HT-29 (cell line): ENCODE measurements at regions not wholly inside any gene's neighbourhood (a gene's known extent, or its start where the extent isn't known, plus 50 kb on each side); places are given as distances from the start of the nearest gene placed in this dataset.

Experiments used
- DNase-seq: peaks from one replicate; pipeline ENCODE4 v3.0.0-alpha.2; 2015; ENCODE audit warnings: low spot score

DNA sequence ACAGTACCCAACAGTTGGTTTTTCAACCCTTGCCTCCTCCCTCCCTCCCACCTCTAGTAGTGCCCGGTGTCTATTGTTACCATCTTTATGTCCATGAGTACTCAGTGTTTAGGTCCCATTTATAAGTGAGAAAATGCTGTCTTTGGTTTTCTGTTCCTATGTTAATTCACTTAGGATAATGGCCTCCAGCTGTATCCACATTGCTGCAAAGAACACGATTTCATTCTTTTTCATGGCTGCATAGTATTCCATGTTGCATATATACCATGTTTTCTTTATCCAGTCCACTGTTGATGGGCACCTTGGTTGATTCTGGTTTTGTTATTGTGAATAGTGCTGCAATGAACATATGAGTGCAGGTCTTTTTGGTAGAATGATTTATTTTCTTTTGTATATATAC is 631.3 kb downstream of the MED13L start:
- no peak for DNase-seq

DNA sequence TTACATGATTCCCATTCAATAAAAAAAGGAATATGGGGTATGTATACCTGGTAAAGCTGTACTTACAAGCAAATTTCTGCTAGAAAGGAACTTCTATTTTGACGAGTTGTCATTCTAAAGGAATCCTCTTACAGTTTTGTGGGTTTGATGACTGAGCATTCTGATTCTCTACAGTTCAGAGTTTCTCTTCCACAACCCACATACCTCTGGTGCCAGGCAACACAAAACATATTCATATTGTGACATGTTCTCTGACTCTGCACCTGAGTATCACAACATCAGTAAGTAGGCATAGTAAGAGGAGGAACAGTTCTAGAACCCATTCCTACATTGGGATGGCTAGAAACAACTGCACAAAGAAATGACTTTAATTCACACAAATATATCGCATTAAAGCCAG is 636.6 kb downstream of the MED13L start:
- DNase-seq: no peak

DNA sequence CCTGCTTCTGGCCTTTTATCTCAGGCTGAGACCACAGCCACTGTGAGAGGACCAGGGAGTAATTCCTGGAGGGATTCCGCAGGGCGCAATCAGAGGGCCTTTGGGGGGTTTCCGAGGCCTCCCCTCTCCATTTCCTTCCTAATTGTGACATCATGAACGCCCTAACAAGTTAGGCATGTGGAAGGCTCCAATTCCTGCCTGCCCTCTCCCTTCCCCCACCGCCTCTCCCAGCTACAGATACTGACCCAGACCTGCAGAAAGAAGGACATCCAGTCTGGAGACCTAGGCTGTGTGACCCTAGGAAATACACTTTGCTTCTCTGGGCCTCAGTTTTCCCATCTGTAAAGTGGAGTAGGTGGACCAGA is 637.9 kb downstream of the MED13L start:
- DNase-seq: no peak

DNA sequence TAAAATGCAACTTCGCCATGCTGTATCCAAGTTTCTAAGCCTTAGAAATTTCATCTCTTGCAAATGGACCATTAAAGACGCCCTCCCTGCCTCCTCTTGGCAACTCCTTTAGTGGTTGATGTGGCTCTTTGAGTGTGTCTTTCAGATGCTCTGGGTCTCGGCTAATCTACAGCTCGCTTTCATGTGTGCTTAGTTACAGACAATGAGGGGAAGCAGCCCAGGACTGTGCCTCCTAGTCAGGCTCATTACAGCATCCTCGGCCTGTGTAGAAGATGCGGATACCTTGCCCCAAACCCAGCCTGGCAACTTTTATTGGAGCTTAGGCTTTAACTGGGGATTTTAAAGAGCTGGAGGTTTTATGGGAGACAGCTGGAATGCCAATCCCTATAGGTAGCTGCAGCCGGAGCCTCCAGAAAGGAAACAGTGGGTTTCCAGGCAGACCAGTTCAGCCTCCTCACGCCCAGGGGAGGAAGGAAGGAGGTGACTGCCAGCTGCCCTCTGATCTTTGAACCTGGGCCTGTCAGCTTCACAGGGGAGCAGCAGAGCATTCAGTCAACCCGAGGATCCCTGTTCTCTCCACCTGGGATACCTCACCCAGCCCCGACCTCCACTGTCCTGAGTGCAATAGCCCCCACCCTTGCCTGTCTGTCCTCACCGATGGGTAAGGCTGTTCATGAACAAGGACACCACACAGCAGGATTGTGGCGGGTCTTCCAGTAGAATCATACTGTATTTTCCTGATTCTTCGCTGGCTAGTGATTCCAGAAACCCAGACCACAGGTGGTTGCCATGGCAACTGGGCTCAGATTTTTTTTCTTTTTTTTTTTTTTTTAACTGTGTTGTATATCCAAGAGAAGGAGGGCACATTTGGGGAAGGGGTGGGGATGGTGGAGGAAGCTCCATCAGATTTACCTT is 638.5 kb downstream of the MED13L start:
- DNase-seq: peak; percentile 35

DNA sequence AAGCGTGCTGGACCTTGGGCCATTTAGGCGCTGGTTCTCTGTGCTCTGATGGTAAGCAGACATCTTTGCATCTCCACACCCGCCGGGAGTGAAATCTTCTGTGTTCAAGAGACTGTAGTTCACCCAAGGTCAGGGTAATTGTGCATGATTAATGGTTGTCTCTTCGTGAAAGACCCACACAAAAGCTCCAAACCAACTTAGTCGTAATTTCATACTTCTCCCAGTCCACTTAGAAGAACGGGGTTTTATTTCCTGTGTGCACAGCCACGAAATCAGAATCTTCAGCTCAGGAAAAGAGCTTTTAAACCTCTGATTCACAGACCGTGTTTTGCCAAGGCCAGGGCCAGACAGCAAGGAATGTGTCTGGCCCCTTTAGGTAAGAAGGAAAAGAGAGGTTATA is 640.9 kb downstream of the MED13L start:
- no peak for DNase-seq

DNA sequence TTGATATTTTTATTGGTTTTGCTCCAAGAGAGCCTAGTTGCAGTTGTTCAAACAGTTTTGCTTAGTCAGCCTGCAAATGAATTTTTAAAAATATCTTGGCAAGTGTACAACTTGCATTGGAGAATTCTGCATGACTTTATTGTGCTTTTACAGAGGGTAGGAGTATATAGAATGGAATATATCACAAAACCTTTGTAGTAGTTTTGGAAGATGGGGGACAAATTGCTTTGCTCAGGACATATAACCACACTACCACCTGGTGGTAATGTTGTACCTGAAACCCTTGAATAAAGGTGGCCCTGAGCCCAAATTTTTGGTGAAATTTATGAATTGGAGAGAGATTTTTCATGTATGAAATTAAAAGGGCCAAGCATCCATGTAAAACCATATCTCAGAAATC is 645.2 kb downstream of the MED13L start:
- peak; percentile 52 for DNase-seq

DNA sequence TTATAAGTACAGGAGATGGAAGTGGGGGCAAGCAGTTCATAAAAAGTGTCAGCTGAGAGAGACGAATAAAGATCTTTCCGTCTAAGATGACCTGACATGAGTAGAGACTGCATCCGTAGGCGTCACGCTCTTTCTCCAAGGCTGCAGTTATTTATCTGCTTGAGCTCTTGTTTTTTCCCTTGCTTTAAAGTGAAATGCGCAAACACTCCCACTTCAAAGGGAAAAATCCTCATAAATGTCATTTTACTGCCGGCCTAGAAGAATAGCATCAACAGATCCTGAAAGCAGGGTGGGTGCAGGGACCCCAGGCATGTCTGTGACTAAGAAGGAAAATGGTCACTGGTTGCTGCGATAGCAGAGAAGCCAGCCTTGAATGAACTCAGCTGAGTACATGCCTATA is 647.4 kb downstream of the MED13L start:
- DNase-seq: no peak

DNA sequence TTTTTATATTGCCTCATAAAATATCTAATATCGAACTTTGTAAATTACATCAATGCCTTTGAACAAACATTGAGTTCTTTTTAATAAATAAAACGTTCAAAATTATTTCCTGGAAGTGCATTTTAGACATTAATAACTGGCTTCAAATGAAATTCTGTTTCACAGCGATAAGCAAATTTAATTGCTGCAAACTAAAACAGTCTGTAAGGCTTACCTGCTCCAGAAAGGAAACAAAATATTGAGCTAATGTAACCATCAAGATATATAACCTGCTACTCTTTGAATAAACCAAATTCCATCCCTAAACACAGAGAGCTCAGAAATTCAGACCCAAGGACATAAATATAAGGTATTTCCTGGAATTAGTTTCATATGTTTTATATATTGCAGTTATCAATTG is 651.3 kb downstream of the MED13L start:
- no peak for DNase-seq

DNA sequence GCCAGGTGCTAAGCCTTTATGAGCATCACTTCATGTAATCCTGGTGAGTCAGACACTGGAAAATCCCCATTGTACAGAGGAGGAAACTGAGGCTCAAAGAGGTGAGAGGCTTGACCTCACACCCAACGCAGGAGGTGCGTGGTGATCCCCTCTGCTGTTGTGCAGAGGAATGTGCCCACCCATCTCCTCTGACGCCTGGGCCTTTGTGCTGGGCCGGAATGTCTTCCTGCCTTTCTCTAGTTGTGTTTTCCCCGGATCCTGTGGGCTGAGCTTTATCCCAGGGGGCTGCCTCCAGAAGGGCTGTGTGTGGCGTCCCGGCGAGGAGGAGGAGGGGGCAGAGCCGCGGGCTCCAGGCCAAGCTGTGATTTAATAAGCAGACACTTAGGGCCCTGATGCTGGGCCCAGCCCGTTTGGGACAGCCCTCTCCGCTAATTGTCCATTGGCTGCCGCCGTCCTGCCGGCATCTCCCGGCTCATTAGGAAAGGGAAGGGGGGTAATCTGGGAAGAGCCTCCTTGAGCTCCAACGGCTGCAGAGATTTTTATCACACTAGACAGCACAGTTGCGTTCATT is 653.6 kb downstream of the MED13L start:
- no peak for DNase-seq

DNA sequence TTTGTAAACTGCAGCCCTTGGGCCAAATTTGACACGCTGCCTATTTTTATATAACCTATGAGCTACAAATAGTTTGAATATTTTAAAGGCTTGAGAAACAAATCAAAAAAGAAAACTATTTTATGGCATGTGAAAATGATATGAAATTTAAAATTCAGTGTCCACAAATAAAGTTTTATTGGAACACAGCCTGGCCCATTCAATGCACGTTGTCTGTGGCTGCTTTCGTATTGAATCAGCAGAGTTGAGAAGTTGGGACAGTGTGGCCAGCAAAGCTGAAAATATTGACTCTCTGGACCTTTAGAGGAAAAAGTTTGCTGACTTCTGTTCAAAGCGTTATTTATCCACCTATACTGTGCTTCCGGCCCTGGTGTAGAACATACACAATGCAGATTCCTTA is 654.2 kb downstream of the MED13L start:
- DNase-seq: no peak

DNA sequence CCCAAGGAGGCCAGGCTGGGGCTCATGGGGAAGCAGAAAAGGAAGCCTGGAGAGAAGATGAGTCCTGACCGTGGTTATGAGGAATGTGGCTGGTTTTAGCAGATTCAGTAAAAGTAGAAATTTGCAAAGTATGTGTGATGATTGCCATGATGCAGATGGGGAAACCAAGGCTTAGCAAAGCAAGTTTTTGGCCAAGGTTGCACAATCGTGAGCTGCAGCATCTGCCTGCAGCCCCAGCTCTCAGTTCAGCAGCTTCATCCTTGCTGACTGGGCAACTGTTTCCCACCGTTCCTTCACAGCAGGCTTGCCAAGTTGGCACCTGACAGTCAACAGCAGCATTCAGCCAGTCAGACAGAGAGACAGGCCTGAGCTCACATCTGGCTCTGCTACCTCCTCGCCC is 656.7 kb downstream of the MED13L start:
- DNase-seq: no peak

DNA sequence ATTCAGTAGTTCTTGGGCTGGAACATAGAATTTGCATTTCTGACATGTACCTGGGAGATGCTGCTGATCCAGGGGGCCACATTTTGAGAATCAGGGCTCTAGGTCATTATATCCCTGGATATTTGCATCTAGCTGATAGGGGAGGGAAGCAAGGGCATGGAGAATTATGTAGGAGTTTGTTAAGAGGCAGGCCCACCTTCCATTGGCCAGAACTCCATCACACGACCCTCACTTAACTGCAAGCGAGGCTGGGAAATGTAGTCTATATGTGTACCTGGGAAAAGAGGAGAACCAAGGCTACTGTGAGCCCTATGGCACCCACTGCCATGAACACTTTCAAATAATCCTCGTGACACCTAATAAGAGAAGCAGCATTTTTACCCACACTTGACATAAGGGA is 657.6 kb downstream of the MED13L start:
- no peak for DNase-seq

DNA sequence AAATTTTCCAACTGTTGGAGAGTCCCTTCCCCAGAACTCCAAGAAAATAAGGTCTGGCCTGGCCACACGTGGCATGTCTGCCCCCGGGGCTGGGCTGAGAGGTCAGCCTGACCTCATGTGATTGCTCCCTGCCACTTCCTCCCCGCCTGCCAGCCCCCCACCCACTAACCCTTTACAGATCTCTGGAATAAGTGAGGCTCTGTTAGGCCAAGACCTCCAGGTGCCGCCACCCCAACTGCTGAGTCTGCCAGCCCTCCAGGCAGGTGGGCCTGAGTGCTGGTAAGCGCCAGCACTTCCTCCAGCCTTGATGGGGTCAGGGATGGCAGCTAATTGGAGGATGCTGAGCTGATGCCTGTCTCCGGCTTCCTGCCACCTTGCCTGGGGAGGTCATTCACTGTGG is 658.4 kb downstream of the MED13L start:
- DNase-seq: no peak

DNA sequence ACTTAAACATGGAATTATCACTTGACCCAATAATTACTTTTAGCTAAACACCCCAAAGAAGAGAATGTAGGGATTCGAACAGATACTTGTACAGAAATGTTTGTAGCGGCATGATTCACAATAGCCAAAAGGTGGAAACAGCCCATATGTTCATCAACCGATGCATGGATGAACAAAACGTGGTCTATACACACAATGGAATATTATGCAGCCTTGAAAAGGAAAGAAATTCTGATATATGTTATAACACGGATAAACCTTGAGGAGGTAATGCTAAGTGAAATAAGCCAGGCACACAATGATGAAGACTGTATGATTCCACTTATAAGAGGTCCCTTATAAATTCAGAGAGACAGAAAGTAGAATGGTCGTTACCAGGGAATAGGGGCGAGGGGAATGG is 659.4 kb downstream of the MED13L start:
- no peak for DNase-seq

DNA sequence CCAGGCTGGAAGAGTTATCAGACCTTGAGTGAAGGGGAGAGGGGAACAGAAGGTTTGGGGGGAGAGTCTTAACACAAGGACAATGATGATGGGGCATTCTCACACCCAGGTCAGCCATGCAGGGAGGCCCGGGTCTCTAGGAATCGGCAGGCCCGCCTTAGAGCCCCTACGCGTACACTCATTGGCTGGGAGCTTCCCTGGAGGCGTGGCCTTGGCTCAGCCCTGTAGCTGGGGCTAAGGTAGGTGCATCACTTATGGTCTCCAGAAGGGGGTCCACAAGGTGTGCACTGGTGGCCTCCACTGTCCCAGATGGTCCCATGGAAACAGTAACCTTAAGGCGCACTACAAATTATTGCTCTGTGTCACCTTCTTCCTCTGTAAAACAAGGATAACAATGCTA is 660.1 kb downstream of the MED13L start:
- DNase-seq: no peak

DNA sequence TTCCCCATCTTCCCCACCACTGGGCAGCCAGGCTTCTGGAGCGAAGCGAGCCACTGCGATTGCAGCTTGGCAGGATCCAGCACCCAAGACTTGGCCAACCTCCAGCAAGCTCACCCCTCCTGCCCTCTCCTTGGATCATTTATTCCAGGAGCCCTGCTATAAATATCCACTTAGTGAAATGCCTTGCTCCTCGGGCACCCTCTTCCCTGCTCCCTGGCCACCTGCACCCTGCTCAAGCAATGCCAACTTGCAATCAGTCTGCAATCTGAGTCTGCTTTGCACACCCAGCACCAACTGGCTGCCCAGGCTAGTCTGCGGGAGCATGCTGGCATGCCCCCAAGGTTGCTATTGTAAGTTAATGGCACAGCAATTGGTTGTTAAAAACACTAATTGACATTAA is 666.0 kb downstream of the MED13L start:
- no peak for DNase-seq

DNA sequence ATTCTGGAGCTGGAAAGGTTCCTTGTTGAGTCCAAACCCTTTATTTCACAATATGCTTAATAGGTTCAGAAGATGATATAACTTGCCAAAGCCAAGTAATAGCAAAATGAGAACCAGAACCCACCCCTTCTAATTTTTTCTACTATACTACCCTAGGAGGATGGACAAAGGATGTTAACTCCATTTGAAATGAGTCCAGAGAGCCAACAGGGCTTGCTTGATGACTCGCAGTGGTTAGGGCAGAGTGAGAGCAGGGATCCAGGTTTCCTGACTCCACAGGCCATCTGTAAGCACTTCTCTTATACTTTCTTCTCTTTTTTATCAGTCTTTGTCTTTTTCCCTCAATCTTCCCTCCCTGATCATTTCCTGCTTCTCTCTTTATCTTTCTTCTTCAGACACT is 668.1 kb downstream of the MED13L start:
- no peak for DNase-seq

DNA sequence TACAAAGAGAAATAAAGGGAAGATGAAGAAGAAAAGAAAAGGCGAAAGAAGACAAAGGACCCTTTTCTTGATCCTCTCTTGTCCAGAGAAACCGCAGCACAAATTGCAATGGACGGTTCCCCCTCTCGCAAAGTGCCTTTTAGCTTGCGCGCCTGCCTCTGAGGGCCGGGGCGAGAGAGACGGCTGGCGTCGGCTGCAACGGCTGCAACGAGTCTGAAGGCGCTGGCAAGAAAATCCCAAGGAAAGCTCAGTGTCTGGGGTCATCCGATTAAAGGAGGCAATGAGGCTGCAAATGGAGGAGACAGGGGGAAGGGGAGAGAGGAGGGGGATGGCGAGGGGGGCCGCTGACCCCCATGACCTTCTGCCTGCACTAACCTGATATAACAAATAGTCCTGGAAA is 671.5 kb downstream of the MED13L start:
- no peak for DNase-seq

DNA sequence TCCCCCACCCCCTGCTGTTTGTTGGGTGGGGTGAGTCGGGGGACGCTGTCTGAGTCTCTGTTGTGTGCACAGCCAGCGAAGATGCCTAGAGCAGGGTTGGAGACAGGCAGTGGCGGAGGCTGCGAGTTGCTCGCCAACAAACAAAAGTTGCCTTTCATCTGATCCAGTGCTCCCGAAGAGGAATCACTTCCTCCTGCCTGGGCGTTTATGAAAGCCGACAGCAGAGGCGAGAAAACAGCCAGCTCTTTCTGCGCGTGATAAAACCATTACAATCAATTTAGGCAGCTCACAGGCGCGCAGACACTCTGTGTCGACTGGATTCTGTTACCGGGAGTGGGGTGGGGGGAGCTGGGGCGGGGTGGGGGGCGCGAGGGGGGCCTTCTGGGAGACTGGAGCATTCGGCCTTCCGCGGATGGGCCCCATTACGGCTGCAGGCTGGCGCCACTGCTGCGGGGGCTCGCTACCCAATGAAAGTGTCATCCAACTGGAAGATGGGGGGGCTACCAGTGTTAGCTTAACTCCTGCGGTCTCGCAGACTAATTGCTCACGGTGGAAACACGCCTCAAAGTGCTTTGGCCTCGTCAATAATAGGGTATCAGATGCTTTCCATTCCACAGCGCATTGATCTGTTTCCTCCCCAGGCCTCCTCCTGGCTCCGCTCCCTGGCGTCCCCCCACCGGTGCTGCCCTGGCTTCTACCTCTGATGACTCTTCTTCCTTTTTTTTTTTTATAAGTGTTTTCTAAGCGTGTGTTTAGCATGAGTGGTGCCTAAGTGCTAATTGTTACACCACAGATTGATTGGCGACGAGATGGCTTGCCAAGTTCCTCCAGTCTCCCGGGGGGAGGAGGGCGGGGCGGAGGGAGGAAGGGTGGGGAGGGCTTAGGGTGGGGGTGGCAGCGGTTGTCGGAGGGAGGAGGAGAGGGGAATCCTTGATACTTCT is 678.4 kb downstream of the MED13L start:
- DNase-seq: peak; percentile 25

DNA sequence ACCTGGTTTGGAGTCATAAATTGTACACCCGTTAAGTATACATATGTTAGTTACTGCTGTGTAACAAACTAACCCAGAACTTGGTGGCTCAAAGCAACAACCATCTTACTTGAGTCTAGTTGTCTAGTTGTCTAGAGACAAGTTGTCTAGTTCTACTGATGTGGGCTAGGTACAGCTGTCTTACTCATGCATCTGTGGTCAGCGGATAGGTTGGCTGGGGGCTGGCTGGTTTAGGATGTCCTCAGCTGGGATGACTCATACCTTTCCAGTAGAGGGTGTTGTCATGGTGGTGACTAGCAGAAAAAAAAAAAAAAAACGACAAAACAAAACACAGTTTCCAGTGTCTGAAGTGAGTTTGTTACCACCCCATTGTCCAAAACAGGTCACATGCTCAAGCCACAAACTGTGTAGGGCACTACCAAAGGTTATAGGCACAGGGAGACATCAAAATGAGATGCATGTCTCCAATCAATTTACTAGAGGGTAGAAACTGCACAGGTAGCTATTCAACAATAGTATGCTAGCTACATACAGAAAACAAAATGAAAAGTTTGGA is 680.3 kb downstream of the MED13L start:
- no peak for DNase-seq

DNA sequence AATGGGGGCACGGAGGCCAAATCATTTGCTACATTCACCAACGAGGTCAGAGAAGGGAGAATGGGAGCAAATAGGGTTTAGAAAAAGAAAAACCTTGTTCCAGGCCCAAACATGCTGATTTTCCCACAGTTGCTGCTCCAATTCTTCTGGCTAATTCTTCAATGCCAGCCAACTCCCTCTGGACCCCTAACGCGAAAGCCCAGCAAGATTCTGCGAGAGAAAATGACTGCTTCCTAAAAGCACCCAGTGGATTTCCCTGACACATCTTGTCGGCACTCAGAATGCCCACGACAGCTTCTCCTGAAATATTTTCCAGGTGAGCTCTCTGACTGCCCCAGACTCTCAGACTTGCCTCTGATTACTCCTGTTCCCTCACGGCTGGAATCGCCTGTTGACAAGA is 689.4 kb downstream of the MED13L start:
- no peak for DNase-seq

DNA sequence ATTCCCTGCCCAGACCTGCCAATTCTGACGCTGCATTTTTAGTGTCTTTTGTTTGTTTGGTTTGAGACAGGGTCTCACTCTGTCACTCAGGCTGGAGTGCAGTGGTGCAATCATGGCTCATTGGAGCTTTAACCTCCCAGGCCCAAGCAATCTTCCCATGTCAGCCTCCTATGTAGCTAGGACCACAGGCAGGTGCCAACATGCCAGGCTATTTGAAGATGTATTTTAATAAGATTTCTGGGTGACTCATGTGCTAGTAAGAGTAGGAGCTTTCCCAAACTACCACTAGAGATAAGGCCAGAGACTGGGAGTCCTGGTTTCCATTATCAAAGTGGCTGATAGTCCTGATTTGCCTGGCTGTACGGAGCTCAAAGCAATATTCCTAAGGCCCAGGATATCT is 693.3 kb downstream of the MED13L start:
- no peak for DNase-seq
